Urinary bladder (tissue), 4 donors: ENCODE measurements at regions not wholly inside any gene's neighbourhood (a gene's known extent, or its start where the extent isn't known, plus 50 kb on each side); places are given as distances from the start of the nearest gene placed in this dataset. TPM values are rescaled to one million over a fixed set of nuclear protein-coding genes. Genes with fewer than 3 reads are reported as not detected.

ENCODE experiments used
- DNase-seq: peaks from one replicate; pipeline ENCODE4 v3.0.0-alpha.2; 2015; ENCODE audit errors: extremely low spot score
- H3K27ac ChIP-seq: one replicate; pipeline ENCODE4 v1.5.1; 2013; ENCODE audit warnings: low read depth, mild to moderate bottlenecking, moderate library complexity
- H3K36me3 ChIP-seq: one replicate; pipeline ENCODE4 v1.6.1; 2013; ENCODE audit warnings: mild to moderate bottlenecking, moderate library complexity; ENCODE audit not compliant: insufficient read depth
- H3K4me1 ChIP-seq: one replicate; pipeline ENCODE4 v1.6.1; 2013; ENCODE audit warnings: mild to moderate bottlenecking, moderate library complexity; ENCODE audit not compliant: insufficient read depth
- H3K4me3 ChIP-seq: one replicate; pipeline ENCODE4 v1.5.1; 2013; ENCODE audit warnings: low read depth, low read length
- WGBS: extraction: QIAGEN DNeasy Blood & Tissue Kit; methylation state at CpG from one replicate; pipeline ENCODE4 v1.1.7; 2013; 5-methylcytosine and 5-hydroxymethylcytosine counted together
- small RNA-seq: library from RNA; depleted of rRNA; stranded (forward); fragments of <200 nt; gene quantifications from one replicate; pipeline ENCODE3, GENCODE V24; 2014
- donor health status: healthy with polysubstance abuse.
- donor health status: healthy.

DNA sequence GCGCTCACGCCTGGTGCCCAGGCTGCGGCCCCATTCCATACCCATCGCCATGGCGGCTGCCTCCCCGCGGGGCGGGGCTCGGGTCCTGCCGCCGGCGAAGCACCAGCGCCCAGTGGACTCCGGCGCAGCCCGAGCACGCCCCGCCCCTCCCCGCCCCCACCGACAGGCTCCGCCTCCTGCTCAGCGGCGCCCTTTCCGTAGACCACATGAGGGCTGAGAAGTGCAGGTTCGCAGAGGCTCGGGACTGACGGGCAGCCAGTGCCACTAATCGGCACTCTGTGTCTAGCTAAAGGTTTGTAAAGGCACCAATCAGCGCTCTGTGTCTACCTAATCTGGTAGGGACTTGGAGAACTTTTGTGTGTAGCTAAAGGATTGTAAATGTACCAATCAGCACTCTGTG, 352.2 kb upstream of the AMELY start:
- 91% methylated on average over 29 of the region's 29 CpGs for WGBS
- DNase-seq: no peak
- H3K4me3 ChIP-seq: no peak overlapping the region
- H3K4me1 ChIP-seq: no peaks in the 10 kb centered on the region
- H3K36me3 ChIP-seq: no peaks in the 10 kb centered on the region
- H3K27ac ChIP-seq: no peak overlapping the region

DNA sequence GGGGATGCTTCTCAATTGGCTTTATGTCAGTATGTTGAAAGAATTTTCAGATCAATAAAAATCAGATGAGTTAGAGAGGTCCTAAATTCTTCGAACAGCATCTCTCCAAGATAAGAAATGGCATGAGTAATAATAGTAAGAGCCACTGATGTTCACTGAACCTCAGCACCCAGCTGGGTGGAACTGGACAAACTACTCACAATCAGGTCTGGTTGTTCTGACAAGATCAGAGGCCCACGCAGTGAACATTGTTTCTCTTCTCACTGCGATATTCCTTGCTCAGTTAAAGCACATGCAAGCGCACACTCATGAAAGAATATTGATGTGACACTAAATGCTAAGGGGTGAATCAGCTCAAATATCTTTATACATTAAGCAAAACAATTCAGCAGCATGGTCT, 351.0 kb upstream of the AMELY start:
- DNase-seq: no peak
- no peak overlapping the region for H3K27ac ChIP-seq
- no peaks in the 10 kb centered on the region for H3K36me3 ChIP-seq
- H3K4me3 ChIP-seq: no peak overlapping the region
- no peaks in the 10 kb centered on the region for H3K4me1 ChIP-seq
- WGBS: 85% methylated on average over 4 of the region's 4 CpGs

DNA sequence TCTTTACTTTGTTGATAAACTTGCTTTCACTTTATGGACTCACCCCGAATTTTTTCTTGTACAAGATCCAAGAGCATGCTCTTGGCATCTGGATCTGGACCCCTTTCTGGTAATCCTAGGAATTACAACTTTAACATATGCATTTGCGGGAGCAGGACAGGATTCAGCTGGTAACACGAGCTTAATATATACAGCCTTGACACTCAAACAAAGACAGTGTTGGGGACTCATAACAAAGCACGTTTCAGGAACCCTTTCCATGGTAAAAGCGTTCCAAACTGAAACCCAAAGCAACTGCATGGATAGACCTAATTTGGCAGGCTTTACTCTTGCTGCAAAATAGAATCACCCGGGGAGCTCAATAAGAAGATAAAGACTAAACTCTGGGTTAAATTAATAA, 349.7 kb upstream of the AMELY start:
- H3K27ac ChIP-seq: no peak overlapping the region
- 26% methylated on average over 6 of the region's 6 CpGs for WGBS
- H3K4me1 ChIP-seq: no peaks in the 10 kb centered on the region
- no peak overlapping the region for H3K4me3 ChIP-seq
- DNase-seq: no peak
- H3K36me3 ChIP-seq: no peaks in the 10 kb centered on the region

DNA sequence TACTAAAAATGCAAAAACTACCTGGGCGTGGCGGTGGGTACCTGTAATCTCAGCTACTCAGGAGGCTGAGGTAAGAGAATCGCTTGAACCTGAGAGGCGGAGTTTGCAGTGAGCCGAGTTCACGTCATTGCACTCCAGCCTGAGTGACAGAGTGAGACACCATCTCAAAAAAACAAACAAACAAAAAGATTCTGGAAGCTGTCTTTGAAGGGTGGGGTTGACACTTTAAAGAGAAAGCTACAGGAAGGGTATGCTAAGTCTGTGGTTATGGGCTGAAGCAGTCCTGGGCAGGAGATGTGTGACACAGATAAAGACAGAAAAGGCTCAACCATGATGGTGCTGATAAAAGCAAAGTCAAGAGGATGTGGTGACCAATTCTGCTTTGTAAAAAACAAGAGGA, 328.5 kb upstream of the AMELY start:
- DNase-seq: no peak
- no peak overlapping the region for H3K4me3 ChIP-seq
- WGBS: 78% methylated on average over 6 of the region's 6 CpGs
- no peaks in the 10 kb centered on the region for H3K36me3 ChIP-seq
- H3K27ac ChIP-seq: no peak overlapping the region
- no peaks in the 10 kb centered on the region for H3K4me1 ChIP-seq

DNA sequence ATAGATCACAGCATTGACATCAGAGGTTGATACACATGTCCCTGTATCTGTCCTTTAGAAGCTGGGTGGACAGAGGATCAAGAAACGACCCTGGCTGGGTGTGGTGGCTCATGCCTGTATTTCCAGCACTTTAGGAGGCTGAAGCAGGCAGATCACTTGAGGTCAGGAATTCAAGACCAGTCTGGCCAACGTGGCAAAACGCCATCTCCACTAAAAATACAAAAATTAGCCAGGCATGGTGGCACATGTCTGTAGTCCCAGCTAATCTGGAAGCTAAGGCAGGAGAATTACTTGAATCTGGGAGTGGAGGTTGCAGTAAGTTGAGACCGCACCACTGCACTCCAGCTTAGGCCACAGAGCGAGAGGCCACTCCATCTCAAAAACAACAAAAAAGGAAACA, 300.4 kb upstream of the AMELY start:
- Histone ChIP-seq H3K36me3 (no peaks in the 10 kb centered on the region), H3K4me3 (no peak overlapping the region), H3K4me1 (no peaks in the 10 kb centered on the region), H3K27ac (no peak overlapping the region)
- WGBS: 73% methylated on average over 5 of the region's 5 CpGs
- no peak for DNase-seq

DNA sequence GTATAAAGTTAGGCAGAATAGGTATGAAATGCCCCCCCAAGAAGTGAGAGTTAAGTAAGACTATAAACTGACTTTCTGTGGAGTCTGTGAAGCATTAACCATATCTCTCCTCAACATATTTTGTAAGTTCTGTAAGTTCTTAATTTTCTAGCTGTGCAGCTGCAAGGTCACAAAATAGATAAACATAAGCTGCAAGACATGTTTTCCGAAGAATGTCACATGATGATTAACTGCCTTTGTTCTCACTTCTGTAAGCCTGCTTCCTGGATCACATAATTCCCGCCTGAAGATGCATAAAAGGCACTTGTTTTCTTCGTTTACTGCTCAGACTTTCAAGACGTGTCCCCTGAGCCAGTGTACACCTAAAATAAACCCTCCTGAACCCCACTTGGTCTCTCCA, 292.9 kb upstream of the AMELY start:
- Histone ChIP-seq H3K4me3 (no peak overlapping the region), H3K27ac (no peak overlapping the region), H3K36me3 (no peaks in the 10 kb centered on the region), H3K4me1 (no peaks in the 10 kb centered on the region)
- DNase-seq: no peak
- WGBS: 20% methylated on average over 4 of the region's 4 CpGs

DNA sequence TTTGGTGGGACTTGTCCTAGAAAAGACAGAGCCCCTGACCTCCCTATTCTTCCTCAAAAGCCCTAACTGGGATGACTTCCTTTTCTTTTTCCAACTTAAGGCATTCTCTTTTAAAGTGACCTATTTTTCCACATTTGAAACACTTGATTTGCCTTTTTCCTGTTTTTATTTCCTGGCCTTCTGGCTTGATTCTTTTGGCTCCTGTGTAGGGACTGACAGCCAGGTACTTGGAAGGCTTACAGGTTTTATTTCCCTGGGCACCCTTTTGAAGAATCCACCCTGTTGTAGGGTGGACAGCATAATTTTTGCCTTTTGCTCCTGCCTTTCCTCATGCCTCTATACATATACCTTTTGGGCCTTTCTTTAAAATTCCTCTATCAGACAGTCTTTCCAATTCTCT, 271.0 kb upstream of the AMELY start:
- H3K4me1 ChIP-seq: no peaks in the 10 kb centered on the region
- no peak for DNase-seq

DNA sequence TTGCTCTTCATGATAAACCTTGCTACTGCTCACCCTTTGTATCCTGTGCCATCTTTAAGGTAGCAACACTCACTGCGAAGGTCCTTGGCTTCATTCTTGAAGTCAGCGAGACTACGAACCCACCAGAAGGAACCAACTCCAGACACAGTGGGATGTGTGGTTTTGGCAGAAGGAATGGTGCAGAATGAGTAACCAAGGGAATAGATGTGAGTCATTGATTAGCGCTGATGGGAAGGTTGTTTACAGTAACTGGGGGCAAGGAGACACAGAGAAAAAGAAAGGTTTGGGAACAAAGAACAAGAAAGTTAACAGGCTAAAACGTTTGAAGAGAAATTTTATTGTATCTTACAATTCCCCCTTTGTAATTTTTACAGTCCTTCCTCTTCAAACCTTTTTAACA, 266.1 kb upstream of the AMELY start:
- no peaks in the 10 kb centered on the region for H3K36me3 ChIP-seq
- WGBS: 66% methylated on average over 5 of the region's 5 CpGs
- DNase-seq: no peak
- no peaks in the 10 kb centered on the region for H3K4me1 ChIP-seq
- H3K4me3 ChIP-seq: no peak overlapping the region
- H3K27ac ChIP-seq: no peak overlapping the region

More for the DNA sequence above, 271.0 kb upstream of the AMELY start:
- Histone ChIP-seq H3K4me3 (no peak overlapping the region), H3K36me3 (no peaks in the 10 kb centered on the region), H3K27ac (no peak overlapping the region)

DNA sequence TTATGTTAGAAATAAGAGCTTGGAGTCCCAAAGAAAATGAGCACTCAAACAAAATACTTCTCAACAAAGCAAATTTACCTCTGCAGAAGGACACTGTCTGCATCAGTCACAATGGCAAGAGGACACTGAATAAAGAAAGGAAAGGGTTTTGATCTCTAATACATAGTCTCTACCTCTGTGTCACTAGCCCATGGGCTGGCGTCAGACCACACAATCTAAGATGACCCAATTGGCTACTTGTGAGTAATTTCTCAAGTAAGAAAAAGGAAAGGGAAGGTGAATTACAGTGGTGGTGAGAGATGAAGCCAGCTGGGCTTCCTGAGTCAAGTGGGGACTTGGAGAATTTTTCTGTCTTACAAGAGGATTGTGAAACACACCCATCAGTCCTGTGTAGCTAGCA, 257.9 kb upstream of the AMELY start:
- H3K36me3 ChIP-seq: no peaks in the 10 kb centered on the region
- WGBS: 95% methylated on average over 1 of the region's 1 CpG
- H3K4me3 ChIP-seq: no peak overlapping the region
- H3K4me1 ChIP-seq: no peaks in the 10 kb centered on the region
- no peak for DNase-seq
- H3K27ac ChIP-seq: no peak overlapping the region

DNA sequence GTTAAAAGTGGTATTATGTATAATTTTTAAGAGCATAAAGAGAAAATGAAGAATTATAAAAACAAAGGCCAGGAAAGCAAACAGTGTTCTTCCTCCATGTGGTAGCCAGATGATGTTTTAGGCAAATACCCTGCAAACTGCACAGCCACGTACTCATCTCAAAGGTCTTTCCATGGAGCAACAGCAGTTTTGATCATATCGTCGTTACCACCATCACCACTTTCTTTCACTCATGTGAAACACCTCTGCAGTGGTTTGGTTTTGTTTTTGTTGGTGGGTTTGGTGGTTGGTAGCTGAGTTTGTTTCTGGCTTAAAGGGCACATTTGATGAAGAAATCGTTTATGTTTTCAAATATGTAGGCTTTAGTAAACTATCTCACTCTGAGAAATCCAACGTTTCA, 229.9 kb upstream of the AMELY start:
- H3K4me1 ChIP-seq: no peaks in the 10 kb centered on the region
- 81% methylated on average over 5 of the region's 5 CpGs for WGBS
- H3K4me3 ChIP-seq: no peak overlapping the region
- no peak for DNase-seq
- H3K36me3 ChIP-seq: no peaks in the 10 kb centered on the region
- no peak overlapping the region for H3K27ac ChIP-seq

Small RNA genes in the stretch of these regions (small RNA-seq; reads per million reads assigned to genes)
- gene RF00019 (not detected), gene RN7SKP282 (not detected), gene RNU6-521P (not detected)
